NCI-H526 (cell line): ENCODE measurements at regions not wholly inside any gene's neighbourhood (a gene's known extent, or its start where the extent isn't known, plus 50 kb on each side); places are given as distances from the start of the nearest gene placed in this dataset.

Experiments used
- DNase-seq, 2 experiments: peaks; one replicate each; lab custom pipeline; 2025; lab: John Stamatoyannopoulos, UW

- no peak for DNase-seq
Observed at GRCh38 chr18:51933903-51934302, 406.1 kb upstream of the DCC start.

- no peak for DNase-seq
Observed at GRCh38 chr18:51936115-51936514, 403.9 kb upstream of the DCC start.

GRCh38 chr18:51941999-51942398 is 398.0 kb upstream of the DCC start:
- DNase-seq: no peak

GRCh38 chr18:51943281-51943680 is 396.7 kb upstream of the DCC start:
- no peak for DNase-seq

GRCh38 chr18:51946946-51947345 is 393.1 kb upstream of the DCC start:
- no peak for DNase-seq

- no peak for DNase-seq
Observed at GRCh38 chr18:51952844-51953243, 387.2 kb upstream of the DCC start.

GRCh38 chr18:51953521-51953920 is 386.5 kb upstream of the DCC start:
- no peak for DNase-seq

- no peak for DNase-seq
Observed at GRCh38 chr18:51955136-51955535, 384.9 kb upstream of the DCC start.

GRCh38 chr18:51957001-51957400 is 383.0 kb upstream of the DCC start:
- no peak for DNase-seq

GRCh38 chr18:51980101-51980500 is 359.9 kb upstream of the DCC start:
- no peak for DNase-seq

GRCh38 chr18:51988277-51988676 is 351.7 kb upstream of the DCC start:
- DNase-seq: no peak

- DNase-seq: no peak
Observed at GRCh38 chr18:51997129-51997528, 342.9 kb upstream of the DCC start.

GRCh38 chr18:51998066-51998465 is 341.9 kb upstream of the DCC start:
- DNase-seq: no peak

- no peak for DNase-seq
Observed at GRCh38 chr18:51998711-51999110, 341.3 kb upstream of the DCC start.

- no peak for DNase-seq
Observed at GRCh38 chr18:51999351-51999750, 340.6 kb upstream of the DCC start.

- no peak for DNase-seq
Observed at GRCh38 chr18:52000435-52000834, 339.6 kb upstream of the DCC start.

- no peak for DNase-seq
Observed at GRCh38 chr18:52001106-52001505, 338.9 kb upstream of the DCC start.

GRCh38 chr18:52002600-52002999 is 337.4 kb upstream of the DCC start:
- DNase-seq: no peak

- no peak for DNase-seq
Observed at GRCh38 chr18:52007105-52007504, 332.9 kb upstream of the DCC start.

- no peak for DNase-seq
Observed at GRCh38 chr18:52008330-52008729, 331.7 kb upstream of the DCC start.

GRCh38 chr18:52008736-52009135 is 331.3 kb upstream of the DCC start:
- DNase-seq: no peak

- DNase-seq: no peak
Observed at GRCh38 chr18:52009958-52010357, 330.0 kb upstream of the DCC start.

GRCh38 chr18:52045946-52046675 is 293.9 kb upstream of the DCC start:
- DNase-seq: no peak

GRCh38 chr18:52046842-52047241 is 293.2 kb upstream of the DCC start:
- DNase-seq: no peak
